SK-N-SH (cell line): ENCODE measurements at regions not wholly inside any gene's neighbourhood (a gene's known extent, or its start where the extent isn't known, plus 50 kb on each side); places are given as distances from the start of the nearest gene placed in this dataset.

Experiments
- CTCF ChIA-PET: fragments of 300-600, 350-600 bp; formaldehyde crosslinking; extraction: SDS; loops from one replicate; lab custom pipeline; 2021; lab: Yijun Ruan, JAX
- POLR2A ChIA-PET: fragments of 350-600 bp; sonication (Branson Sonifier 250); formaldehyde crosslinking; extraction: SDS; loops from one replicate; lab custom pipeline; 2020; ENCODE audit warnings: antibody characterized with exemption, inconsistent platforms; lab: Yijun Ruan, JAX
- DNase-seq: peaks from one replicate; pipeline ENCODE4 v3.0.0; 2012
- H2AFZ ChIP-seq: fragments of 200-600 bp; sonication (generic); 2 replicates; pipeline ENCODE4 v1.8.1; 2016; ENCODE audit warnings: antibody characterized with exemption, mild to moderate bottlenecking, low read depth
- H3F3A ChIP-seq: fragments of 200-600 bp; sonication (generic); replicated peaks from 2 replicates; pipeline ENCODE3; 2016; ENCODE audit warnings: antibody characterized with exemption, mild to moderate bottlenecking; ENCODE audit not compliant: insufficient read depth
- H3K27ac ChIP-seq, 2 experiments: fragments of 200-500 bp in 1 of 2; fragments of 200-600 bp in 1 of 2; sonication (Bioruptor generic) in 1 of 2; sonication (generic), shearing (Covaris generic) in 1 of 2; 2 replicates each; pipeline versions ENCODE4 v1.5.1 to v1.6.1; 2014 to 2016; ENCODE audit warnings: low read depth in 2 of 2, inconsistent platforms in 1 of 2, low read length in 1 of 2, mild to moderate bottlenecking in 1 of 2, mixed read lengths in 1 of 2
- H3K27me3 ChIP-seq: fragments of 200-600 bp; sonication (generic), shearing (Covaris generic); 2 replicates; pipeline ENCODE4 v1.6.1; 2016; ENCODE audit warnings: mixed run types; ENCODE audit not compliant: insufficient read depth
- H3K36me3 ChIP-seq, 2 experiments: fragments of 200-500 bp in 1 of 2; fragments of 200-600 bp in 1 of 2; sonication (Bioruptor generic) in 1 of 2; sonication (generic) in 1 of 2; replicated peaks in 1 of 2; 2 replicates each; pipeline versions ENCODE3 to v1.5.1; 2014 to 2016; ENCODE audit warnings: low read length in 1 of 2, mild to moderate bottlenecking in 1 of 2; ENCODE audit not compliant: insufficient read depth in 2 of 2, control insufficient read depth in 1 of 2
- H3K4me1 ChIP-seq, 2 experiments: fragments of 200-500 bp in 1 of 2; fragments of 200-600 bp in 1 of 2; sonication (Bioruptor generic) in 1 of 2; sonication (generic), shearing (Covaris generic) in 1 of 2; 2 replicates each; pipeline versions ENCODE4 v1.5.1 to v1.6.1; 2014 to 2016; ENCODE audit warnings: low read depth in 1 of 2, low read length in 1 of 2, mixed run types in 1 of 2; ENCODE audit not compliant: insufficient read depth in 2 of 2, control insufficient read depth in 1 of 2
- H3K4me2 ChIP-seq: fragments of 200-600 bp; sonication (generic), shearing (Covaris generic); 2 replicates; pipeline ENCODE4 v1.6.1; 2017; ENCODE audit warnings: mixed run types
- H3K4me3 ChIP-seq, 2 experiments: fragments of 200-500 bp in 1 of 2; fragments of 200-600 bp in 1 of 2; sonication (Bioruptor generic) in 1 of 2; sonication (generic), shearing (Covaris generic) in 1 of 2; 2 replicates each; pipeline versions ENCODE4 v1.5.1 to v1.8.1; 2014 to 2016; ENCODE audit warnings: low read depth in 2 of 2, inconsistent platforms in 1 of 2, low read length in 1 of 2, mild to moderate bottlenecking in 1 of 2, mixed read lengths in 1 of 2, moderate library complexity in 1 of 2
- H3K79me2 ChIP-seq: fragments of 200-600 bp; sonication (generic); 2 replicates; pipeline ENCODE4 v1.8.1; 2017; ENCODE audit warnings: mild to moderate bottlenecking; ENCODE audit not compliant: insufficient read depth
- H3K9ac ChIP-seq: fragments of 200-600 bp; sonication (generic); 2 replicates; pipeline ENCODE4 v1.6.1; 2017; ENCODE audit warnings: mixed run types
- H3K9me2 ChIP-seq: fragments of 200-600 bp; sonication (generic); 2 replicates; pipeline ENCODE4 v1.6.1; 2017; ENCODE audit warnings: mixed run types
- H3K9me3 ChIP-seq: fragments of 200-600 bp; sonication (generic); 2 replicates; pipeline ENCODE4 v1.6.1; 2017; ENCODE audit warnings: mixed run types, mild to moderate bottlenecking, moderate library complexity
- H4K20me1 ChIP-seq: fragments of 200-600 bp; sonication (generic); 2 replicates; pipeline ENCODE4 v1.6.1; 2017; ENCODE audit warnings: mild to moderate bottlenecking, mixed run types; ENCODE audit not compliant: insufficient read depth
- CHD2 ChIP-seq: fragments of 150-350 bp; IDR thresholded peaks from 2 replicates; pipeline ENCODE4 v1.6.1; 2018; ENCODE audit warnings: low read length; ENCODE audit not compliant: partially characterized antibody
- ELF1 ChIP-seq: IDR thresholded peaks from 2 replicates; pipeline ENCODE4 v1.4.0; 2012
- EP300 ChIP-seq, 2 experiments: IDR thresholded peaks; 2 replicates each; pipeline versions ENCODE4 v1.4.0 to v1.6.1; 2012; ENCODE audit warnings: borderline replicate concordance in 1 of 2, low read depth in 1 of 2, low read length in 1 of 2
- EZH2phosphoT487 ChIP-seq: fragments of 200-600 bp; sonication (generic); IDR thresholded peaks from 2 replicates; pipeline ENCODE4 v1.6.1; 2017; ENCODE audit warnings: low read depth, mixed run types, mild to moderate bottlenecking, antibody characterized with exemption, moderate library complexity, borderline replicate concordance
- FOXM1 ChIP-seq: IDR thresholded peaks from 2 replicates; pipeline ENCODE4 v1.4.0; 2012; ENCODE audit warnings: low read depth, mild to moderate bottlenecking
- GATA2 ChIP-seq: sonication (generic); formaldehyde crosslinking; IDR thresholded peaks from 2 replicates; pipeline ENCODE4 v1.5.0; 2020; ENCODE audit warnings: mild to moderate bottlenecking, missing genetic modification reagents
- NRF1 ChIP-seq: IDR thresholded peaks from 2 replicates; pipeline ENCODE4 v1.6.1; 2012; ENCODE audit warnings: low read depth, mild to moderate bottlenecking, low read length
- RAD21 ChIP-seq: IDR thresholded peaks from 2 replicates; pipeline ENCODE4 v1.6.1; 2012; ENCODE audit warnings: mild to moderate bottlenecking, low read length
- RFX5 ChIP-seq: IDR thresholded peaks from 2 replicates; pipeline ENCODE4 v1.6.1; 2012; ENCODE audit warnings: mild to moderate bottlenecking, improper control_type of control experiment, low read length
- SIN3A ChIP-seq: IDR thresholded peaks from 2 replicates; pipeline ENCODE4 v1.6.1; 2012; ENCODE audit warnings: low read depth, mild to moderate bottlenecking, low read length, moderate library complexity, borderline replicate concordance
- TEAD4 ChIP-seq: IDR thresholded peaks from 2 replicates; pipeline ENCODE4 v1.4.0; 2012; ENCODE audit warnings: mild to moderate bottlenecking, borderline replicate concordance; ENCODE audit not compliant: insufficient read depth
- YY1 ChIP-seq: IDR thresholded peaks from 2 replicates; pipeline ENCODE4 v1.4.0; 2012; ENCODE audit warnings: low read depth, mild to moderate bottlenecking
- WGBS: methylation state at CpG from one replicate; pipeline ENCODE4 v1.1.6; 2017; ENCODE audit warnings: low lambda C conversion rate; 5-methylcytosine and 5-hydroxymethylcytosine counted together
- TF ChIP-seq, protein P1 (sequence below): IDR thresholded peaks from 2 replicates; pipeline ENCODE4 v1.4.0; 2012; ENCODE audit warnings: low read depth, borderline replicate concordance
- TF ChIP-seq, protein P2 (sequence below): IDR thresholded peaks from 2 replicates; pipeline ENCODE4 v1.4.0; 2012; ENCODE audit warnings: low read depth
- TF ChIP-seq, protein P3 (sequence below): fragments of 150-350 bp; IDR thresholded peaks from 2 replicates; pipeline ENCODE4 v1.6.1; 2017; ENCODE audit warnings: antibody characterized with exemption, low read length, low read depth, borderline replicate concordance
- TF ChIP-seq, protein P4 (sequence below): IDR thresholded peaks from 2 replicates; pipeline ENCODE4 v1.4.0; 2012; ENCODE audit warnings: low read depth, borderline replicate concordance

DNA sequence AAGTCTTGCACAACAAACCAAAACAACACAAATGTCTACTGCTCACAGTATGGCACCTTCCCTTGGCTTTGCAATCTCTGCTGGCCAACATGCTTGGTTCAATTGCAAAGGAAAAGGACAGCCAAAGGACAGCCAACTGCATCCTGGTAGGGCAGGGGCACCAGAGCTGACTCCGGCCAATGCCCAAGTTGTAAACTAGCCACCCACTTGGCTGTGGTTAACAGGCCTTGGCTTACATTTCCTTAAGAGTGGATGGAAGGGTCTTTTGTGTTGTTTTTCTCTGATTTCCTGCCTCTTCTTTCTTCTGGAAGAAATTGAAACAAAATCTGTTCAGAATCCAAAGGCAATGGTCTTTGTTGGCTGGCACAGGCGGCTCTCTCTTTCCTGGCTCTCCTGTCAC is 119.1 kb upstream of the TRIB2 start:
- Histone ChIP-seq H4K20me1 (no peaks in the 10 kb centered on the region), H3K36me3 (no peaks in the 10 kb centered on the region), H3K4me2 (no peak overlapping the region), H3K4me3 (no peak overlapping the region), H2AFZ (no peak overlapping the region), H3K9me3 (no peaks in the 10 kb centered on the region), H3K9ac (no peak overlapping the region), H3K27ac (no peak overlapping the region), H3K4me1 (peaks cover 4 to 6% of the 10 kb centered on the region in 2 experiments; a peak in 2 of 4 replicates), H3K27me3 (no peaks in the 10 kb centered on the region), H3F3A (no peaks in the 10 kb centered on the region), H3K9me2 (no peaks in the 10 kb centered on the region), H3K79me2 (no peaks in the 10 kb centered on the region)
- WGBS, result 73% methylated on average over 2 of the region's 2 CpGs
- DNase-seq, result no peak
- ChIA-PET POLR2A (no interaction called here), CTCF (interaction anchor here (1.0 kb wide), 1 partner anchor 8 kb away, joined by 3 read pairs; no protein-coding TSS in a partner anchor)
- TF ChIP-seq ELF1 (no peak), EZH2phosphoT487 (no peak), EP300 (IDR thresholded peaks at IDR 0.05; ENCODE audit: borderline replicate concordance in 1 of 2, low read depth in 1 of 2, low read length in 1 of 2) (no peak), RFX5 (no peak), YY1 (no peak), RAD21 (no peak), TEAD4 (no peak), FOXM1 (no peak), GATA2 (CRISPR knock-in tag) (no peak), CHD2 (no peak), NRF1 (no peak), SIN3A (no peak)
- TF ChIP-seq, protein P1, sequence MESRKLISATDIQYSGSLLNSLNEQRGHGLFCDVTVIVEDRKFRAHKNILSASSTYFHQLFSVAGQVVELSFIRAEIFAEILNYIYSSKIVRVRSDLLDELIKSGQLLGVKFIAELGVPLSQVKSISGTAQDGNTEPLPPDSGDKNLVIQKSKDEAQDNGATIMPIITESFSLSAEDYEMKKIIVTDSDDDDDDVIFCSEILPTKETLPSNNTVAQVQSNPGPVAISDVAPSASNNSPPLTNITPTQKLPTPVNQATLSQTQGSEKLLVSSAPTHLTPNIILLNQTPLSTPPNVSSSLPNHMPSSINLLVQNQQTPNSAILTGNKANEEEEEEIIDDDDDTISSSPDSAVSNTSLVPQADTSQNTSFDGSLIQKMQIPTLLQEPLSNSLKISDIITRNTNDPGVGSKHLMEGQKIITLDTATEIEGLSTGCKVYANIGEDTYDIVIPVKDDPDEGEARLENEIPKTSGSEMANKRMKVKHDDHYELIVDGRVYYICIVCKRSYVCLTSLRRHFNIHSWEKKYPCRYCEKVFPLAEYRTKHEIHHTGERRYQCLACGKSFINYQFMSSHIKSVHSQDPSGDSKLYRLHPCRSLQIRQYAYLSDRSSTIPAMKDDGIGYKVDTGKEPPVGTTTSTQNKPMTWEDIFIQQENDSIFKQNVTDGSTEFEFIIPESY, result no peak
- TF ChIP-seq, protein P2, sequence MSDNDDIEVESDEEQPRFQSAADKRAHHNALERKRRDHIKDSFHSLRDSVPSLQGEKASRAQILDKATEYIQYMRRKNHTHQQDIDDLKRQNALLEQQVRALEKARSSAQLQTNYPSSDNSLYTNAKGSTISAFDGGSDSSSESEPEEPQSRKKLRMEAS, result no peak
- TF ChIP-seq, protein P3, sequence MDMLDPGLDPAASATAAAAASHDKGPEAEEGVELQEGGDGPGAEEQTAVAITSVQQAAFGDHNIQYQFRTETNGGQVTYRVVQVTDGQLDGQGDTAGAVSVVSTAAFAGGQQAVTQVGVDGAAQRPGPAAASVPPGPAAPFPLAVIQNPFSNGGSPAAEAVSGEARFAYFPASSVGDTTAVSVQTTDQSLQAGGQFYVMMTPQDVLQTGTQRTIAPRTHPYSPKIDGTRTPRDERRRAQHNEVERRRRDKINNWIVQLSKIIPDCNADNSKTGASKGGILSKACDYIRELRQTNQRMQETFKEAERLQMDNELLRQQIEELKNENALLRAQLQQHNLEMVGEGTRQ, result no peak
- TF ChIP-seq, protein P4, sequence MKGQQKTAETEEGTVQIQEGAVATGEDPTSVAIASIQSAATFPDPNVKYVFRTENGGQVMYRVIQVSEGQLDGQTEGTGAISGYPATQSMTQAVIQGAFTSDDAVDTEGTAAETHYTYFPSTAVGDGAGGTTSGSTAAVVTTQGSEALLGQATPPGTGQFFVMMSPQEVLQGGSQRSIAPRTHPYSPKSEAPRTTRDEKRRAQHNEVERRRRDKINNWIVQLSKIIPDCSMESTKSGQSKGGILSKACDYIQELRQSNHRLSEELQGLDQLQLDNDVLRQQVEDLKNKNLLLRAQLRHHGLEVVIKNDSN, result no peak
